Breast epithelium (tissue), 3 donors: ENCODE measurements at regions not wholly inside any gene's neighbourhood (a gene's known extent, or its start where the extent isn't known, plus 50 kb on each side); places are given as distances from the start of the nearest gene placed in this dataset.

Experiments used
- CTCF ChIP-seq, 3 donors: fragments of 450-650 bp; IDR thresholded peaks; one replicate each; pipeline ENCODE4 v1.5.1; 2016 to 2017; ENCODE audit warnings: antibody characterized with exemption in 3 of 3, mild to moderate bottlenecking in 3 of 3, moderate library complexity in 3 of 3
- POLR2A ChIP-seq: fragments of 450-650 bp; IDR thresholded peaks from one replicate; pipeline ENCODE4 v1.6.1; 2016; ENCODE audit warnings: antibody characterized with exemption, mild to moderate bottlenecking, moderate library complexity

- no peak for TF ChIP-seq CTCF (IDR thresholded peaks at IDR 0.05)
- TF ChIP-seq POLR2A, result no peak
These were observed 72.3 kb upstream of the KIT start for GRCh38 chr4:54585321-54586000.
